ENCODE measurements at regions not wholly inside any gene's neighbourhood (a gene's known extent, or its start where the extent isn't known, plus 50 kb on each side); places are given as distances from the start of the nearest gene placed in this dataset.

DNA sequence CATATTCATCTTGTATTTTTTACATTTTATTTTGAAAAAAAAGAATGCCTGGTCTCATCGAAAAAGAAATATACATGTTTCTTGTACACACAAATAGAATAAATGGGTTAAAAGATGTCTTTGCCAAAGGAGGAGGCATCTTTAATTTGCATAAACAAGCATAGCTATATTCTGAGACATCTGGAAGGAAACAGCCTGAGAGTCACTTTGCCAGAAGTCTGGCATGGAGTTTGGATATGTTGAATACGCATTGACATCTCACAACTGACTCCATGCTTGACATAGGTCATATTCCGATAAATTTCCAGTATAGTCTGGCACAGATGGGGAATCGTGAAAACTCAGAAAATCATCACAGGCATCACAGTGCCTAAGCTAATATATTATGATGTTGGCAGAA lies 1317.5 kb upstream of the CELF4 start:
- TF ChIP-seq, protein P1, sequence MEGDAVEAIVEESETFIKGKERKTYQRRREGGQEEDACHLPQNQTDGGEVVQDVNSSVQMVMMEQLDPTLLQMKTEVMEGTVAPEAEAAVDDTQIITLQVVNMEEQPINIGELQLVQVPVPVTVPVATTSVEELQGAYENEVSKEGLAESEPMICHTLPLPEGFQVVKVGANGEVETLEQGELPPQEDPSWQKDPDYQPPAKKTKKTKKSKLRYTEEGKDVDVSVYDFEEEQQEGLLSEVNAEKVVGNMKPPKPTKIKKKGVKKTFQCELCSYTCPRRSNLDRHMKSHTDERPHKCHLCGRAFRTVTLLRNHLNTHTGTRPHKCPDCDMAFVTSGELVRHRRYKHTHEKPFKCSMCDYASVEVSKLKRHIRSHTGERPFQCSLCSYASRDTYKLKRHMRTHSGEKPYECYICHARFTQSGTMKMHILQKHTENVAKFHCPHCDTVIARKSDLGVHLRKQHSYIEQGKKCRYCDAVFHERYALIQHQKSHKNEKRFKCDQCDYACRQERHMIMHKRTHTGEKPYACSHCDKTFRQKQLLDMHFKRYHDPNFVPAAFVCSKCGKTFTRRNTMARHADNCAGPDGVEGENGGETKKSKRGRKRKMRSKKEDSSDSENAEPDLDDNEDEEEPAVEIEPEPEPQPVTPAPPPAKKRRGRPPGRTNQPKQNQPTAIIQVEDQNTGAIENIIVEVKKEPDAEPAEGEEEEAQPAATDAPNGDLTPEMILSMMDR (IDR thresholded peaks at IDR 0.05), result no peak
- no peak for TF ChIP-seq POLR2A (IDR thresholded peaks at IDR 0.05)

Measured in Peyer's patch (tissue), 4 donors.